Esophagus squamous epithelium (tissue), 5 donors: ENCODE measurements at regions not wholly inside any gene's neighbourhood (a gene's known extent, or its start where the extent isn't known, plus 50 kb on each side); places are given as distances from the start of the nearest gene placed in this dataset.

Experiments used
- DNase-seq: peaks from one replicate; lab custom pipeline; 2025; lab: John Stamatoyannopoulos, UW
- H3K27ac ChIP-seq, 4 donors: fragments of 200-600 bp; sonication (generic); one replicate each; pipeline ENCODE4 v1.5.1; 2016 to 2019; ENCODE audit warnings: mild to moderate bottlenecking in 1 of 4
- H3K27me3 ChIP-seq, 4 donors: fragments of 200-600 bp; sonication (generic); 1 replicate in 3 of 4; 2 replicates in 1 of 4; pipeline versions ENCODE4 v1.5.1 to v1.6.0; 2017 to 2021; ENCODE audit warnings: antibody characterized with exemption in 1 of 4
- H3K36me3 ChIP-seq, 3 donors: fragments of 200-600 bp; sonication (generic); one replicate each; pipeline ENCODE4 v1.5.1; 2016 to 2019
- H3K4me1 ChIP-seq, 3 donors: fragments of 200-600 bp; sonication (generic); one replicate each; pipeline ENCODE4 v1.5.1; 2017 to 2019
- H3K4me3 ChIP-seq, 4 donors: fragments of 200-600 bp; sonication (generic); 1 replicate in 3 of 4; 2 replicates in 1 of 4; pipeline ENCODE4 v1.5.1; 2016 to 2019; ENCODE audit warnings: mild to moderate bottlenecking in 2 of 4, moderate library complexity in 1 of 4
- H3K9me3 ChIP-seq, 3 donors: fragments of 200-600 bp; sonication (generic); one replicate each; pipeline ENCODE4 v1.5.1; 2016 to 2019
- CTCF ChIP-seq, 6 experiments: fragments of 450-650 bp in 4 of 6; fragments of 200-600 bp in 2 of 6; sonication (generic) in 2 of 6; IDR thresholded peaks; one replicate each; pipeline ENCODE4 v1.5.1; 2016 to 2019; ENCODE audit warnings: antibody characterized with exemption in 6 of 6, mild to moderate bottlenecking in 4 of 6, moderate library complexity in 4 of 6
- POLR2A ChIP-seq, 4 donors: fragments of 450-650 bp; IDR thresholded peaks; one replicate each; pipeline ENCODE4 v1.6.1; 2017; ENCODE audit warnings: antibody characterized with exemption in 4 of 4, mild to moderate bottlenecking in 4 of 4, moderate library complexity in 3 of 4
- whole genome bisulfite sequencing, 2 donors: methylation state at CpG; one replicate each; pipeline ENCODE4 v1.1.5; 2018; 5-methylcytosine and 5-hydroxymethylcytosine counted together
- intact Hi-C: fragments of 100-400 bp; cut with DNase I; formaldehyde crosslinking; loops from one replicate; pipeline ENCODE4 v1.15.0; 2022
- donor health status: DM: yes; HTN: yes; CAD: no.

GRCh38 chr18:4639628-4640310 is 184.7 kb upstream of the DLGAP1 start:
- Histone ChIP-seq H3K27ac (no peak overlapping the region), H3K9me3 (no peaks in the 10 kb centered on the region), H3K4me3 (no peak overlapping the region), H3K4me1 (no peaks in the 10 kb centered on the region), H3K27me3 (no peaks in the 10 kb centered on the region), H3K36me3 (no peaks in the 10 kb centered on the region)
- intact Hi-C loops = no loop called here
- no peak for DNase-seq
- TF ChIP-seq CTCF (IDR thresholded peaks at IDR 0.05) (no peak), POLR2A (IDR thresholded peaks at IDR 0.05) (no peak)
- WGBS, 2 donors = 35 to 43% methylated on average over 6 of the region's 6 CpGs

- Histone ChIP-seq H3K27ac (no peak overlapping the region), H3K4me3 (no peak overlapping the region), H3K4me1 (no peaks in the 10 kb centered on the region), H3K36me3 (no peaks in the 10 kb centered on the region), H3K27me3 (no peaks in the 10 kb centered on the region), H3K9me3 (no peaks in the 10 kb centered on the region)
- DNase-seq = no peak
- TF ChIP-seq POLR2A (IDR thresholded peaks at IDR 0.05) (no peak), CTCF (IDR thresholded peaks at IDR 0.05) (no peak)
- 93 to 96% methylated on average over 6 of the region's 6 CpGs for WGBS, 2 donors
- intact Hi-C loops = no loop called here
These were observed 183.6 kb upstream of the DLGAP1 start for GRCh38 chr18:4638680-4639079.

GRCh38 chr18:4637876-4638275 is 182.8 kb upstream of the DLGAP1 start:
- Histone ChIP-seq H3K36me3 (no peaks in the 10 kb centered on the region), H3K4me1 (no peaks in the 10 kb centered on the region), H3K9me3 (no peaks in the 10 kb centered on the region), H3K4me3 (no peak overlapping the region), H3K27me3 (no peaks in the 10 kb centered on the region), H3K27ac (no peak overlapping the region)
- DNase-seq = no peak
- 74 to 84% methylated on average over 4 of the region's 4 CpGs for WGBS, 2 donors
- TF ChIP-seq POLR2A (IDR thresholded peaks at IDR 0.05) (no peak), CTCF (IDR thresholded peaks at IDR 0.05) (no peak)
- intact Hi-C loops = no loop called here

GRCh38 chr18:4636967-4637366 is 181.9 kb upstream of the DLGAP1 start:
- Histone ChIP-seq H3K4me3 (no peak overlapping the region), H3K36me3 (no peaks in the 10 kb centered on the region), H3K9me3 (no peaks in the 10 kb centered on the region), H3K27me3 (no peaks in the 10 kb centered on the region), H3K27ac (no peak overlapping the region), H3K4me1 (no peaks in the 10 kb centered on the region)
- no peak for DNase-seq
- 34 to 36% methylated on average over 4 of the region's 4 CpGs for WGBS, 2 donors
- intact Hi-C loops = no loop called here
- TF ChIP-seq CTCF (IDR thresholded peaks at IDR 0.05) = no peak
- no peak for TF ChIP-seq POLR2A (IDR thresholded peaks at IDR 0.05)

- TF ChIP-seq POLR2A (IDR thresholded peaks at IDR 0.05) = no peak
- no peak for TF ChIP-seq CTCF (IDR thresholded peaks at IDR 0.05)
These were observed 176.1 kb upstream of the DLGAP1 start for GRCh38 chr18:4631239-4631638.

More at GRCh38 chr18:4631239-4631638, 176.1 kb upstream of the DLGAP1 start:
- Histone ChIP-seq H3K4me1 (no peaks in the 10 kb centered on the region), H3K27ac (no peak overlapping the region), H3K36me3 (no peaks in the 10 kb centered on the region), H3K4me3 (no peak overlapping the region), H3K27me3 (no peaks in the 10 kb centered on the region), H3K9me3 (no peaks in the 10 kb centered on the region)
- no peak for DNase-seq
- intact Hi-C loops = no loop called here
- WGBS, 2 donors = 86 to 96% methylated on average over 4 to 6 of the region's 6 CpGs
